GM10266 (cell line): ENCODE measurements at regions not wholly inside any gene's neighbourhood (a gene's known extent, or its start where the extent isn't known, plus 50 kb on each side); places are given as distances from the start of the nearest gene placed in this dataset.

ENCODE experiments used
- DNase-seq: peaks from one replicate; pipeline ENCODE4 v3.0.0; 2012; ENCODE audit errors: extremely low spot score
- TF ChIP-seq, protein P1 (sequence below): IDR thresholded peaks from 2 replicates; pipeline ENCODE4 v1.5.1; 2012; ENCODE audit warnings: mild to moderate bottlenecking, low read depth; ENCODE audit not compliant: control insufficient read depth, insufficient read depth; ENCODE audit errors: missing control alignments

DNA sequence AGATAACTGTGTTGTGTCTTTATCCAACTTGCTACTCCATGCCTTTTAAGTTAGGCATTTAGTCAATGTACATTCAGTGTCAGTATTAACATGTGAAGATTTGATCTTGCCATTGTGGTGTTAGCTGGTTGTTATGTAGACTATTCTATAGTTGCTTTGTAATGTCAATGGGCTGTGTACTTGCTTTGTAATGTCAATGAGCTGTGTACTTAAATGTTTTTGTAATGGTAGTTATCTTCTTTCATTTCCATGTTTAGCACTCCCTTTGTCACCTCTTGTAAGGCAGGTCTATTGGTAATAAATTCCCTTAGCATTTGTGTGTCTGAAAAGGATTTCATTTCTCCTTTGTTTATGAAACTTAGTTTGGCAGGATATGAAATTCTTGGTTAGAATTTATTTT, 53.4 kb downstream of the MC4R start:
- TF ChIP-seq, protein P1, sequence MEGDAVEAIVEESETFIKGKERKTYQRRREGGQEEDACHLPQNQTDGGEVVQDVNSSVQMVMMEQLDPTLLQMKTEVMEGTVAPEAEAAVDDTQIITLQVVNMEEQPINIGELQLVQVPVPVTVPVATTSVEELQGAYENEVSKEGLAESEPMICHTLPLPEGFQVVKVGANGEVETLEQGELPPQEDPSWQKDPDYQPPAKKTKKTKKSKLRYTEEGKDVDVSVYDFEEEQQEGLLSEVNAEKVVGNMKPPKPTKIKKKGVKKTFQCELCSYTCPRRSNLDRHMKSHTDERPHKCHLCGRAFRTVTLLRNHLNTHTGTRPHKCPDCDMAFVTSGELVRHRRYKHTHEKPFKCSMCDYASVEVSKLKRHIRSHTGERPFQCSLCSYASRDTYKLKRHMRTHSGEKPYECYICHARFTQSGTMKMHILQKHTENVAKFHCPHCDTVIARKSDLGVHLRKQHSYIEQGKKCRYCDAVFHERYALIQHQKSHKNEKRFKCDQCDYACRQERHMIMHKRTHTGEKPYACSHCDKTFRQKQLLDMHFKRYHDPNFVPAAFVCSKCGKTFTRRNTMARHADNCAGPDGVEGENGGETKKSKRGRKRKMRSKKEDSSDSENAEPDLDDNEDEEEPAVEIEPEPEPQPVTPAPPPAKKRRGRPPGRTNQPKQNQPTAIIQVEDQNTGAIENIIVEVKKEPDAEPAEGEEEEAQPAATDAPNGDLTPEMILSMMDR: no peak

DNA sequence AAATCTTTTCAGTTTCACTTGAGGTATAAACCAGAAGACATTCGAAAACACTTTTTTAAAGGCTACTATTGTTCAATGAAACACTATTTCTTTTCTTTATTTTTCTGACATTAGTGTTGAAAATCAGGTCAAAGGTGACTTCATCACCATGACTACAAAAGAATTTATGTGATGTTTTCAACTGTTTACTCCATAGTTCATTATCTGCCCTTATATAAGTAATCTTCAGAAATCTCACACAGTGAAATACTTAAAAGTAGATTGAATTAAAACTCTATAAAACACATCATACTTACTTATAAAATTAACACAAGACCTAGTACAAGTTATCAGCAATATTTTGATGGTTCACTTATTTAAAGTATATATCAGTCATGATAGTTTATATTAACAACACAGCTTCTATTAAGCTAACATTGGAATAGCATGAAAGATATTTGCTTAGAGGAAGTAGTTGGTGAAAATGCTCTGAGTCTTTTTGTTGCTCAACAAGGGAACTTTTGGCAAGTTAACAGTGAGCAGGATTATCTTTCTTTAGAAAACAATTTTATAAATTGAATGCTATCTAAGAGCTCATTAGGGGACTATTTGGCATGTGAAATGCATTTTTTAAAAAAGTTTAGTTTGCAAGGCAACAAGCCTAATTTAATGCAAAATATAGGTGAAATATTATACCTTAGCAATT, 60.8 kb downstream of the MC4R start:
- no peak for DNase-seq
- TF ChIP-seq, protein P1: no peak

More for the DNA sequence above, 53.4 kb downstream of the MC4R start:
- DNase-seq: no peak

DNA sequence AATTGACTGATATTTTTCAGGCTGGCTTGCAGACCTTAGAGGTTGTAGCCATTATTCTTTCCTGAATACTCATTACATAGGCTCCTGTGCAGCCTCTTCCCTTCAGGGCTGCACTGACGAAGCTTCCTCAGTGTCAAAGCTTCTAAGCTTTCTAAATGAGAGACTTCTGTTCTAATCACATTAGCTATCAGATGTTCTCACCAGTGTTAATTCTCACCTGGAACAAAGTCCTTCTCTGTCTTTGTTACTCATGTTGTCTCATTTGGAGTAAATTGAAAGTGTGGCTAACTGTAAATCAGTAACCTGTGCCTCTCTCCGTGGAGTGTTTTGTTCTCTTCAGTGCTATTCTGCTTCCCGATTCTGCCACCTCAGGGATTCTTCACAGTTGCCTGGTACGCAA, 76.9 kb downstream of the MC4R start:
- TF ChIP-seq, protein P1: no peak
- DNase-seq: no peak

DNA sequence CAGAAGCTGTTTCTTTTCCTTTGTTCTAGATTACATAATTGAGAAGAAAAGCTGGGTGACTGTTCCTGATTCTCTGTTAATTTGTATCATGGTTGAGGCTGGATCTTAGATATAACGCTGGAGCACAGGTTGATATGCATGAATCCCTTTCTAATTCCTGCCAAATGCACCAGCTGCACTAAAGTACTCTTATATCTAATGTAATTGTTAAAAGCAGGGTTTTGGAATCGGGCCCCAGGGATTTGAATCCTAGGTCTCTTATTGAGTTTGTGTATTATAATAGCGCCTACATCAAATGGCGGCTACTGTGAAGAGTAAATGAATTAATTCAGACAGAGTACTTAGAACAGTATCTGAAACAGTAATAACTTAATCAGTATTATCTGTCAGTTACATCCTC, 80.4 kb downstream of the MC4R start:
- no peak for DNase-seq
- TF ChIP-seq, protein P1: no peak

DNA sequence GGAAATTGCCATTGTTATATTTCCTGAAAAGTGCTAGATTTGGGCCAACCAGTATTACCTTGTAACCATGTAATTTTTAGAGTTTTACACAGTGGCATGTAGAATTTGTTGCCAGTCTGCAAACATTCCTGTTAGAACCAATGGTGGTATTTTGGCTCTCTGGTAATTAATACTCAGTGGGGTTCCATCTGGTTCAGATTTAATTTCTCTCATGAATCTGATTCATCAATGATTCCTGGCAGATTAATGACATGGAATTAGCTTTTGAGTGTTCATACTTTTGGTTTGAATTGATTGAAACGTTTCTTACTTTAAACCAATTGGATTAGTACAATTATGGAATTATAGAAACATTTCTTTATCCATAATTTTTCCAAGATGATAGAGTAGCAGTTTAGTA, 93.2 kb downstream of the MC4R start:
- no peak for DNase-seq
- TF ChIP-seq, protein P1: no peak

DNA sequence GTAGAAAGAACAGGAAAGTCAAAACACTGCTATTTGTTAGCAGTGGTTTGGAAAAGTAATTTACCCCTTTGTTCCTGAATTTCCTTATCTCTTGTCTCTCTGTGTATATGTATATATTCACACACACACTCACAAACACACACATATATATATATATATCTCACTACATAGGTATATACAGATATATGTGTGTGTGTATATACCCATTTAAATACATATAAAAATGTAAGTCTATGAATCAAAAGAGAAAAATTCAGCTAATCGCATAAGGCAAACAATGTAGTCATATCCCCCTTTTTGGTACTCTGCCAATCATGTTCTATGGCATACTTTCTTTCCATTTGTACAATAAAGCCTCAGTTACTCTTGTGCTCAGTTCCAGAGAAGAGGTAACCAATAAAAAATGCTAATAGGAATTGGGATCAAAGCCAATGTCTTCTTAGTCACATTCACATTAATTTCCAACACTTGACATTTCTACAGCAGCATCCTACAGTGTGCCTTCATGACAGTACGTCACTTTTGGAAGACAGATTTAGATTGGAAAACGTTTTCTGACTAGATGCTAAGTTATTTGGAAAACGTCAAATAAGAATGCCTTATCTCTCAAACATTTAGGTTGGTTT, 94.6 kb downstream of the MC4R start:
- TF ChIP-seq, protein P1: no peak
- DNase-seq: no peak

DNA sequence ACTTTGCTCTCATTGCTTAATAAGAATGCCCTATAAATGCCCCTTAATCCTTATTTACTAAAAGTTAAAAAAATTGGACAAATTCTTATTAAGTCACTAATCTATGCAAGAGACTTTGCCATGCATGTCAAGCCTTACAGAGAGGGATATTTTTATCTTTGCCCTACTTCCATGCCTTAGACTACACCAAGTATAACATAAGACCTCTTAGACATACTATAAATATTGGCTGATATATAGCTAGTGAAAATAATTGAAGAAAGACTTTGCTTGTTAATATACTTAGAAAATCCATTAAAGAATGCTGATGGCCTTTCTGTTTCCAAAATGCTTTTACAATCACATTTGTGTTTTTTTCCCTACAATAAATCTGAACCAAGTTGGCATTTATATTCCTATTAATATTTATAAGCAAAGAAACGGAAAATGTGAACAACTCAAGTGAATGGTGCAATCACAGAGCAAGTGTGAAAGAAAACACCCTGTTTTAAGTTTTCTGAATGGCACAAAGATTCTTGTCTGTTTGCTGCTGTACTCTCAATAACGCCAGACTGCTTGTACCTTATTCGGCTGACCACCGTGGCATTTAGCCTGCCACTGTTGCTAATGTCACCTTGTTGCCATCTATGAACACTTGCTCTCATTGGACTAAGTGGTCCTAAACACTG, 105.0 kb downstream of the MC4R start:
- TF ChIP-seq, protein P1: no peak
- no peak for DNase-seq
